Right lobe of liver (tissue), 6 donors: ENCODE measurements at regions not wholly inside any gene's neighbourhood (a gene's known extent, or its start where the extent isn't known, plus 50 kb on each side); places are given as distances from the start of the nearest gene placed in this dataset.

ENCODE experiments used
- ATAC-seq, 4 donors: fragments of 200-7000 bp; cut with Tn5 transposase; one replicate each; pipeline ENCODE4 v1.9.1; 2020; ENCODE audit warnings: mild to moderate bottlenecking in 4 of 4, moderate library complexity in 4 of 4
- DNase-seq, 3 donors: peaks; one replicate each; pipeline ENCODE4 v3.0.0-alpha.2; 2020
- H3K27ac ChIP-seq, 3 donors: fragments of 200-600 bp; one replicate each; pipeline ENCODE4 v1.8.0; 2022
- H3K27me3 ChIP-seq, 2 donors: fragments of 200-600 bp; one replicate each; pipeline ENCODE4 v1.8.0; 2022
- H3K36me3 ChIP-seq, 4 donors: fragments of 200-600 bp; sonication (generic) in 1 of 4; one replicate each; pipeline versions ENCODE4 v1.5.1 to v1.8.0; 2017 to 2022; ENCODE audit warnings: control low read depth in 1 of 4
- H3K4me1 ChIP-seq, 4 donors: fragments of 200-600 bp; sonication (generic) in 1 of 4; one replicate each; pipeline versions ENCODE4 v1.5.1 to v1.8.0; 2017 to 2022; ENCODE audit warnings: control low read depth in 1 of 4
- H3K4me3 ChIP-seq, 3 donors: fragments of 200-600 bp; one replicate each; pipeline ENCODE4 v1.8.0; 2022
- H3K9me3 ChIP-seq, 4 donors: fragments of 200-600 bp; sonication (generic) in 1 of 4; one replicate each; pipeline versions ENCODE4 v1.5.1 to v1.8.0; 2017 to 2022; ENCODE audit warnings: control low read depth in 1 of 4
- POLR2A ChIP-seq: fragments of 450-650 bp; IDR thresholded peaks from one replicate; pipeline ENCODE4 v1.6.1; 2017; ENCODE audit warnings: antibody characterized with exemption, mild to moderate bottlenecking
- WGBS: methylation state at CpG from one replicate; pipeline ENCODE4 v1.1.6; 2018; ENCODE audit warnings: low coverage, low lambda C conversion rate; ENCODE audit not compliant: insufficient coverage; ENCODE audit errors: missing lambda C conversion rate; 5-methylcytosine and 5-hydroxymethylcytosine counted together
- intact Hi-C, 2 donors: fragments of 100-400 bp; cut with DNase I; formaldehyde crosslinking; loops; one replicate each; pipeline versions ENCODE4 v1.11.2 to v1.14.1; 2022
- TF ChIP-seq, protein P1 (sequence below), 4 donors: fragments of 200-600 bp in 3 of 4; fragments of 450-650 bp in 1 of 4; IDR thresholded peaks; one replicate each; pipeline versions ENCODE4 v1.5.1 to v1.8.0; 2016 to 2022; ENCODE audit warnings: antibody characterized with exemption in 4 of 4, mild to moderate bottlenecking in 2 of 4
- donor health status: DM: no; HTN: yes; CAD: no.
- donor health status: DM: no; HTN: no; CAD: no.
- donor health status: DM: no; HTN: no; CAD: no.
- donor health status: DM: no; HTN: yes; CAD: no.
- donor health status: DM: no; HTN: yes; CAD: no.

DNA sequence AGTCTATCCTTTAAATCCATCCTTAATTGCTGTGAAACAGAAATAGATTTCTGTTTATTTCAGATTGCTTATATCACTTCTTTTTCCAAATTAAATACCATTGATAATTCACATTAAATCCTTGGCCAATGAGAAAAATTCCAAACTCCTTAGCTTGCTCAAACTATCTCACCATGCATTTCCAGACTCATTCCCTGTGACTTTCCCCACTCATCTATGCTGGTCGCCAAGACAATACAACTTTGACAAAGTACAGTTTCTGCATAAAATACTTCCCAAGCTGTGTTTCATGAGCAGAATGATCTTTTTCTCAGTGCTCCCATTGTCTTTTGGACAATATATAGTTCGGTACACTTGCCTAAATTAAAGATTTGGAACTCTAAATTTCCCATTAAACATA is 575.6 kb downstream of the CPS1 start:
- 55% methylated on average over 2 of the region's 2 CpGs for whole genome bisulfite sequencing
- DNase-seq: no peak
- Histone ChIP-seq H3K27me3 (no peaks in the 10 kb centered on the region), H3K27ac (no peak overlapping the region), H3K4me3 (no peak overlapping the region), H3K9me3 (no peaks in the 10 kb centered on the region), H3K36me3 (no peaks in the 10 kb centered on the region), H3K4me1 (no peaks in the 10 kb centered on the region)
- ATAC-seq: no peak
- TF ChIP-seq POLR2A: no peak
- TF ChIP-seq, protein P1, sequence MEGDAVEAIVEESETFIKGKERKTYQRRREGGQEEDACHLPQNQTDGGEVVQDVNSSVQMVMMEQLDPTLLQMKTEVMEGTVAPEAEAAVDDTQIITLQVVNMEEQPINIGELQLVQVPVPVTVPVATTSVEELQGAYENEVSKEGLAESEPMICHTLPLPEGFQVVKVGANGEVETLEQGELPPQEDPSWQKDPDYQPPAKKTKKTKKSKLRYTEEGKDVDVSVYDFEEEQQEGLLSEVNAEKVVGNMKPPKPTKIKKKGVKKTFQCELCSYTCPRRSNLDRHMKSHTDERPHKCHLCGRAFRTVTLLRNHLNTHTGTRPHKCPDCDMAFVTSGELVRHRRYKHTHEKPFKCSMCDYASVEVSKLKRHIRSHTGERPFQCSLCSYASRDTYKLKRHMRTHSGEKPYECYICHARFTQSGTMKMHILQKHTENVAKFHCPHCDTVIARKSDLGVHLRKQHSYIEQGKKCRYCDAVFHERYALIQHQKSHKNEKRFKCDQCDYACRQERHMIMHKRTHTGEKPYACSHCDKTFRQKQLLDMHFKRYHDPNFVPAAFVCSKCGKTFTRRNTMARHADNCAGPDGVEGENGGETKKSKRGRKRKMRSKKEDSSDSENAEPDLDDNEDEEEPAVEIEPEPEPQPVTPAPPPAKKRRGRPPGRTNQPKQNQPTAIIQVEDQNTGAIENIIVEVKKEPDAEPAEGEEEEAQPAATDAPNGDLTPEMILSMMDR (IDR thresholded peaks at IDR 0.05): no peak
- intact Hi-C loops: no loop called here

DNA sequence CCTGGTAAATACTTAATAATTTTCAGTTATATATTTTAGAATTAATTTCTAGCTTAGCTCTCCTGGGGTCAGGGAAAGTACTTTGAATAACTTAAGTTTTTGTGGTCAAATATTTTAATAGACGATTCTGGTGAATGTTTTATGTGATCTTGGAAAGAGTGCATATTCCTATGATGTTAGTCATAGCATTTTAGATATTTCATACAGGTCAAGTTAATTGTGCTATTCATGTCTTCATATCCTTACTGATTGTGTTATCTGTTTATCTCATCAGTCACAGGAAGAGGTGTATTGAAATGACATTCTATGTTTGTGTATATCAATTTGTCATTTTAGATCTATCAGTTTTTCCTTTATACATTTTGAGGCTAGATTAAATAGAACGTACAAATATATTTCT is 576.2 kb downstream of the CPS1 start:
- H3K9me3 ChIP-seq: no peaks in the 10 kb centered on the region
- intact Hi-C loops: no loop called here
- ATAC-seq: no peak
- DNase-seq: no peak
- H3K4me1 ChIP-seq: no peaks in the 10 kb centered on the region
- 64% methylated on average over 2 of the region's 2 CpGs for WGBS
- no peaks in the 10 kb centered on the region for H3K36me3 ChIP-seq
- no peaks in the 10 kb centered on the region for H3K27me3 ChIP-seq
- H3K27ac ChIP-seq: no peak overlapping the region
- TF ChIP-seq, protein P1 (IDR thresholded peaks at IDR 0.05): no peak
- TF ChIP-seq POLR2A: no peak
- no peak overlapping the region for H3K4me3 ChIP-seq

DNA sequence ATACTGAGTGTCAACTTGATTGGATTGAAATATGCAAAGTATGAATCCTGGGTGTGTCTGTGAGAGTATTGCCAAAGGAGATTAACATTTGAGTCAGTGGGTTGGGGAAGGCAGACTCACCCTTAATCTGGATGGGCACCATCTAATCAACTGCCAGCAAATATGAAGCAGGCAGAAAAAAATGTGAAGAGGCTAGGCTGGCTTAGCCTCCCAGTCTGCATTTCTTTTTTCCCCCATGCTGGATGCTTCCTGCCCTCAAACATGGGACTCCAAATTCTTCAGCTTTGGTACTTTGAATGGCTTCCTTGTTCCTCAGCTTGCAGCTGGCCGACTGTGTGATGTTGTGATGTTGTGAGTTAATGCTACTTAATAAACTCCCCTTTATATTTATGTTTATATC is 577.4 kb downstream of the CPS1 start:
- Histone ChIP-seq H3K27ac (no peak overlapping the region), H3K27me3 (no peaks in the 10 kb centered on the region), H3K9me3 (no peaks in the 10 kb centered on the region), H3K4me1 (no peaks in the 10 kb centered on the region), H3K4me3 (no peak overlapping the region), H3K36me3 (no peaks in the 10 kb centered on the region)
- no peak for TF ChIP-seq POLR2A
- TF ChIP-seq, protein P1 (IDR thresholded peaks at IDR 0.05): no peak
- intact Hi-C loops: no loop called here
- DNase-seq (no peak), ATAC-seq (no peak)
- 67% methylated on average over 1 of the region's 1 CpG for WGBS

DNA sequence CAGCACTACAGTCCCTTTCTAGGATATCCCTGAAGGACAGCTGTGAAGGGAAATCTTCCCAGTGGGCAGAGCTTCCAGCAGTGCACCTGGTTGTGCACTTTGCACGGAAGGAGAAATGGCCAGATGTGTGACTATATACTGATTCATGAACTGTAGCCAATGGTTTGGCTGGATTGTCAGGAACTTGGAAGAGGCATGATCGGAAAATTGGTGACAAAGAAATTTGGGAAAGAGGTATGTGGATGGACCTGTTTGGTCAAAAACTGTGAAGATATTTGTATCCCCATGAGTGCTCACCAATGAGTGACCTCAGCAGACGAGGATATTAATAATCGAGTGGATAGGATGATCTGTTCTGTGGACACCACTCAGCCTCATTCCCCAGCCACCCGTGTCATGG is 582.2 kb downstream of the CPS1 start:
- H3K9me3 ChIP-seq: no peaks in the 10 kb centered on the region
- ATAC-seq: no peak
- intact Hi-C loops: no loop called here

More for the DNA sequence above, 582.2 kb downstream of the CPS1 start:
- H3K4me1 ChIP-seq: no peaks in the 10 kb centered on the region
- TF ChIP-seq, protein P1 (IDR thresholded peaks at IDR 0.05): no peak
- TF ChIP-seq POLR2A: no peak
- DNase-seq: no peak
- no peaks in the 10 kb centered on the region for H3K36me3 ChIP-seq
- 74% methylated on average over 3 of the region's 5 CpGs for WGBS
- H3K4me3 ChIP-seq: no peak overlapping the region
- no peaks in the 10 kb centered on the region for H3K27me3 ChIP-seq
- H3K27ac ChIP-seq: no peak overlapping the region
